Retina (tissue), 1 donor: ENCODE measurements at regions not wholly inside any gene's neighbourhood (a gene's known extent, or its start where the extent isn't known, plus 50 kb on each side); places are given as distances from the start of the nearest gene placed in this dataset.
"Not testable (repeated sequence)": the region's sequence is repeated elsewhere in the genome, so short reads cannot be mapped to it uniquely, and the experiment has no call there.

ENCODE experiments used
- DNase-seq: peaks from one replicate; pipeline ENCODE4 v3.0.0-alpha.2; 2016

GRCh38 chr3:78266550-78266949 lies 1226.7 kb downstream of the ROBO2 start:
- not testable (repeated sequence) for DNase-seq

DNA sequence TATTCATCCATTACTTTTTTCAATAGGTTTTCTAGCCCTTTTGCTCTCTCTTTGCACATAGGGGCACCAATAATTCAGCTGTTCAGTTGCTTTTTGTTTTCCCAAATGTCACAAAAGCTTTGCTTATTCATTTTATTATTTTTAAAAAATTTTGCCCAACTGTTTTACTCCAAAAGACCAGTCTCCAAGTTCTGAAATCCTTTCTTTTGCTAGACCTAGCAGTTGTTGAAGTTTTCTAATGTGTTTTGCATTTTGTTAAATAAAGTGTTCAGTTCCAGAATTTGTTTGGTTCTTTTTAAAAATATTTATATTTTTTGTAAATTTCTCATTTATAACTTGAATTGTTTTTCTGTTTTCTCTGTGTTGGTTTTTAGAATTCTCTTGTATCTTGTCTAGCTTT lies 1227.3 kb downstream of the ROBO2 start:
- DNase-seq, result no peak

DNA sequence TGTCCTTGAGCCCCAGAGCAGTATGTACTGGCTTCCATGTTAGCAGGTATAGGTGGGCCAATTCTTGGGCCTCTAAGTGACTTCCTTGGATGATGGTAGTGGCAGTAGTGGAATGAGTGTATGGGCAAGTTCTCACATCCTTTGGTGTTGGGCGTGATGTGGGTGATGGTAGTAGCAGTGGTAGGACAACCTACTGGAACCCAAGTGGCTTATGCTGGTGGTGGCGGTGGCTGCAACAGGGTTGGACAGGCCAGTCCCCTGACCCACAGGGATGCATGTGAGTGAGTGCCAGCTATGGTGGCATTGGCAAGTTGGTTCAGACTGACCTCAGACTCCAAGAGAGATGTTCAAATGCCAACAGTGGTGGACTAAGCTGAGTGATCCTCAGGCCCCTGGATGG lies 1228.2 kb downstream of the ROBO2 start:
- no peak for DNase-seq

GRCh38 chr3:78268716-78269668 lies 1229.1 kb downstream of the ROBO2 start:
- DNase-seq, result no peak

GRCh38 chr3:78273326-78273725 lies 1233.4 kb downstream of the ROBO2 start:
- DNase-seq, result no peak

DNA sequence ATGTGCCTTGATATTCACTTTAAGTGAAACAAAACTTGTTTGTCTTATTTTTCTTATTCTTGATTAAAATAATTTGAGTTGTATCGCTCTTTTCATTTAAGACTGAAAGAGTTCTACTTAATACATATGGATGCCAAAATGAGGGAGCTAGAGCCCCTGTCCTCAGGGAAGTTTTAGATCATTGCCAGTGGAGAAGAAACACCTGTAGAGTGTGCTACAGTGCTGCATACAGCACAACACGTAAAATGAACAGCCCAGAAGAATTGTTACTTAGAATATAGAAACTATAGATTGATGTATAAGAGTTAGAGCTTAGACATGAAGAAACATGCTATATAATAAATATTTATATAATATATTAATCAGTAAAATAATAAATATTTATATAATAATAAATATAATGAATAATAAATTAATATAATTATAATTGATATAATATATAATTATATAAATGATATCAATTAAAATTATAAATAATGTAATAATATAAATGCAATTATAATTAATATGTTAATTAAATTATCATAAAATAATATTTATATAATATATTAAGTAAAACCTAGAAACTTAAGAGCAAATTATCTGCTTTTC lies 1234.7 kb downstream of the ROBO2 start:
- DNase-seq, result no peak

DNA sequence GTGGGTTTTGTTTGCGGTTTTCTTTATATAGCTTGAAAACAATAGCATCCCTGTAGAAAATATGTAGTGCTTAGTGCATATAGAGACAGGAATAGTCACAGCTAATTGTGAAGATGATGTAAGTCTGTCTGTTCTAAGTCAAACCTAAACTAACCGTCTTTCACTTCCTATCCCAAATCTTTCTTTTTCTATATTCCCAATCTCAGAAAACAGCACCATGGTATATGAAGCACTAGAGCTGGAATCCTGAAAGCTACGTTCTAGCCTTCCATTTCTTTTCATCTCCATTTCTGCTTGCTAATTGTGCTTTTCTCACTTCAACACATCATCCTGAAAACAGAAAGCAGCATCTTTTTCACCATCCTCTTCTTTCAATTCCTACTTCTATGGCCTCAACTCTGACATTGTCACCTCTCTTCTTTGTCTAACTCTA lies 1235.5 kb downstream of the ROBO2 start:
- DNase-seq, result no peak

- no peak for DNase-seq
Measured at GRCh38 chr3:78277220-78277619, 1237.3 kb downstream of the ROBO2 start.

DNA sequence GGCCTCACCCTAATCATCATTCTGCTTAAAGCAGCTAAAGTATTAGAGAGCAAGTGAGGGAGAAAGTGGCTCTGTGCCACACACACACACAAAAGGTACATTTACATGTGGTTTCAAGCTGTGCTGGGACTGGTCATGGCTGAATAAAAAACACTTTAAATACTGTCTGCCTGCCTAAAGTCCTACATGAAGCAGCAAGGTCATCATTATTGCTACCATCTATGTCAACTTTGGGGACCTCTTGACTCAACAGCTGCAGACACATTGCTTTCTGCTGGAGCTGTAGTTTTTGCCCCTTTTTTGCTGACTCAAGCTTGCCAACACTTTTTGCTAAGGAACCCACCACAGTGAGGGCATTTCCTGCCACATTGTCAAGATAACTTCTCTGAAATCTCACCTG lies 1237.9 kb downstream of the ROBO2 start:
- no peak for DNase-seq

DNA sequence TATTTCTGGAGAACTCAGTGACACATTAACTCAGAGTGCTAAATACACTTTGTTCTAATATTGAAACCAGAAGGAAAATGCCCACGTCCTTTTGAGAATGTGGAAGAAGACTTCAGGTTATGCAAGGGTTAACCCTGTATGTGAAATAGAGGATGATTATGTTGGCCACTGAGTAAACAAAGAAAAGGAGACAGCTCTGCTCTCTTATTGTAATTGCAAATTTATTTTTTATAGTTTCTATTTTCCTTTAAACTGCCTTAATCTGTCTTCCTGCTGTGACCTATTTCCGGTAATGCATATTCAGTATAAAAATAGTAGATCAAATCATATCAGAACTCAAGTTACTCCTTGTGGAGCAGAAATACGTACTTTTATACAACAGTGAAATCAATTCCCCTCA lies 1239.2 kb downstream of the ROBO2 start:
- DNase-seq, result no peak

DNA sequence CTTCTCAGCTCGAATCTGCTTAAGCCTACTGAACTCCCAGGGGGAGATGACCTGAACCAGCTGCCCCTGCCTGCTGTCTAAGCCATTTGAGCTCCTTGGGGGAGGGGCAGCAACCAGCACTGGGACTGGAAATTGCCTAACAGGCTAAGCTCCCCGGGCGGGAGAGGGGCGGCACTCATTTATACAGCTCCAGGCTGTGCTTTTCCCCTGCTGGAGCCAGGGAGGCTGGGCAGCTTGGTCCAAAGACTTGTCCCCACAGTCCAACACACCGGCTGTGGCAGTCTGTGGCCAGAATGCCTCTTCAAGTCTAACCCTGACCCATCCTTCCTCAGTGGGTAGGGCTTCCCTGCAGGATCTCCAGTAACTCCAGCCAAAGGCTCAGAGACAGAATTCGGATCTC lies 1241.5 kb downstream of the ROBO2 start:
- peak; percentile 13 for DNase-seq

GRCh38 chr3:78283994-78284393 lies 1244.1 kb downstream of the ROBO2 start:
- DNase-seq, result no peak

- no peak for DNase-seq
Measured at GRCh38 chr3:78285032-78285728, 1245.3 kb downstream of the ROBO2 start.

- no peak for DNase-seq
Measured at GRCh38 chr3:78287085-78287484, 1247.2 kb downstream of the ROBO2 start.

- no peak for DNase-seq
Measured at GRCh38 chr3:78293284-78293683, 1253.4 kb downstream of the ROBO2 start.

DNA sequence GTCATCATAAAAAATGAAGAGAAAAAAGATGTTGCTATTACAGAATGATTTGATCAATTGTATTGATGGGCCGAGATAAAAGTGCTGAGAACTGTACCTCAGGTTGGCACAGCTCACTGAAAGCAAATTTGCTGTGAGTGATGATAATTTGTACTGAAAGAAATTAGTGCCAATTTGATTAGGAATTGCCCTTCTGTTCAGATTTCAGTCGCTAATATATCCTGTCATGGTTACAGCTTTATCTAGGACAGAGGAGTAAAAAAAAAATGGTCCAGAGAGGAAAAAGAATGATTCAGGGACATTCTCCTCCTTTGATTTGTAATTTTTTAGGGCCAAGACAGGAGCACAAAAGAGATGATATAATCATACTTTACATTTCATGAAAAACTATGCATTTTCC lies 1264.2 kb downstream of the ROBO2 start:
- no peak for DNase-seq

- no peak for DNase-seq
Measured at GRCh38 chr3:78312851-78313250, 1273.0 kb downstream of the ROBO2 start.

- DNase-seq, result no peak
Measured at GRCh38 chr3:78313332-78313731, 1273.4 kb downstream of the ROBO2 start.

DNA sequence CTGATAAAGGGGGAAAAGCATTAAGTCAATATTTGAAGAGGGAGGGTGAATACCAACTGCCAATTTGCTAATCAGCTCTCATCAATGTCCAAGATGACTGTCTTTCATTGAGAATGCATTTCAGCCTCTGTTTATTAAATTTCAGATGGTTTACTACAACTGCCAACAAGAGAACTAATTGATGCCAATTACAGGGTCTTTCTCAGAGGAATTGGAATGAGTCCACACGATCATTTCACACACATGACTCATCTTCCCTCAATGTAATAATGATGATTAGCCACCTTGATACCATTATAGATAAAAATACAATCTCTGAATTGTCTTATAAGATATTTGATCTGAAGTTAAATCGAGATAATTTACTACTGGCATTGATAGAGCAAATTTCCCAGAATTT lies 1274.4 kb downstream of the ROBO2 start:
- no peak for DNase-seq

- DNase-seq, result no peak
Measured at GRCh38 chr3:78317774-78318173, 1277.9 kb downstream of the ROBO2 start.

GRCh38 chr3:78322780-78323179 lies 1282.9 kb downstream of the ROBO2 start:
- no peak for DNase-seq

DNA sequence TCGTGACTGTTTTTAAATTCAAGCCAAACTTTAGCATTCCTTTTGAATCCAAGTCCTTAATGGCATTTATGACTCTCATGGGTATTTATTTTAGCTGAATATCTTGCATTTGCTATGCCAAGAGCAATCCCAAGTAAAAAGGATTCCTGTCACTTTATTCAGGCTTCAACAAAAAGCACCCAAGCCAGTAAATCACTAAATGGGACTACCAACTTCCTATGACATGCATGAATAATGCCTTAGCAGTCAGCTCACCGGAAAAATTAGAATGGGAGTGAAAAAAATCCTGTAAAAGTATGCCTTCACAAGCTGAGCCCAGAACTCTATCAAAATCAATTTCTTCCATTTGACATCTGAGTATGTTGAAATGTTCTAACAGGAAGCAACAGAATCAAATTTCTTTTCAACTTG lies 1297.9 kb downstream of the ROBO2 start:
- DNase-seq, result peak; percentile 2

GRCh38 chr3:78338405-78338804 lies 1298.5 kb downstream of the ROBO2 start:
- DNase-seq, result no peak

GRCh38 chr3:78343221-78343620 lies 1303.3 kb downstream of the ROBO2 start:
- DNase-seq, result no peak
